NT2/D1 (cell line): ENCODE measurements at regions not wholly inside any gene's neighbourhood (a gene's known extent, or its start where the extent isn't known, plus 50 kb on each side); places are given as distances from the start of the nearest gene placed in this dataset.

Experiments
- SUZ12 ChIP-seq: IDR thresholded peaks from 2 replicates; pipeline ENCODE4 v1.6.1; 2011; ENCODE audit not compliant: insufficient read length, insufficient read depth; ENCODE audit errors: extremely low read depth
- YY1 ChIP-seq: IDR thresholded peaks from 2 replicates; pipeline ENCODE4 v1.6.1; 2011; ENCODE audit not compliant: insufficient read length, insufficient read depth

- TF ChIP-seq SUZ12 (no peak), YY1 (no peak)
Measured at GRCh38 chr3:73789825-73790444, 165.2 kb upstream of the PDZRN3 start.
